Retinal pigment epithelial cell (primary cell): ENCODE measurements at regions not wholly inside any gene's neighbourhood (a gene's known extent, or its start where the extent isn't known, plus 50 kb on each side); places are given as distances from the start of the nearest gene placed in this dataset.

ENCODE experiments used
- DNase-seq: peaks from one replicate; pipeline ENCODE4 v3.0.0-alpha.2; 2010; ENCODE audit warnings: low read depth
- H3K4me3 ChIP-seq: 2 replicates; pipeline ENCODE4 v1.5.1; 2011; ENCODE audit warnings: mild to moderate bottlenecking, low read length, control low read depth, moderate library complexity
- CTCF ChIP-seq: conservative IDR thresholded peaks from 2 replicates; pipeline ENCODE4 v1.5.1; 2011; ENCODE audit warnings: low read depth, low read length, control low read depth, inconsistent platforms

- TF ChIP-seq CTCF: no peak
- no peak overlapping the region for H3K4me3 ChIP-seq
- DNase-seq: no peak
Measured at GRCh38 chr9:104412238-104412637, 91.8 kb upstream of the OR13F1 start.

GRCh38 chr9:104416470-104416869 lies 87.6 kb upstream of the OR13F1 start:
- TF ChIP-seq CTCF: no peak
- no peak overlapping the region for H3K4me3 ChIP-seq
- DNase-seq: no peak

- no peak overlapping the region for H3K4me3 ChIP-seq
- no peak for DNase-seq
- TF ChIP-seq CTCF: no peak
Measured at GRCh38 chr9:104417296-104417695, 86.8 kb upstream of the OR13F1 start.

GRCh38 chr9:104429031-104429546 lies 75.0 kb upstream of the OR13F1 start:
- no peak for DNase-seq
- no peak overlapping the region for H3K4me3 ChIP-seq
- no peak for TF ChIP-seq CTCF

GRCh38 chr9:104435059-104435458 lies 69.0 kb upstream of the OR13F1 start:
- TF ChIP-seq CTCF: no peak
- no peak for DNase-seq
- H3K4me3 ChIP-seq: no peak overlapping the region

GRCh38 chr9:104448036-104448435 lies 56.0 kb upstream of the OR13F1 start:
- H3K4me3 ChIP-seq: no peak overlapping the region
- TF ChIP-seq CTCF: no peak
- no peak for DNase-seq
